Loucy (cell line): ENCODE measurements at regions not wholly inside any gene's neighbourhood (a gene's known extent, or its start where the extent isn't known, plus 50 kb on each side); places are given as distances from the start of the nearest gene placed in this dataset.

ENCODE experiments used
- CTCF ChIP-seq: fragments of 200-600 bp; sonication (generic); conservative IDR thresholded peaks from 2 replicates; pipeline ENCODE4 v1.5.1; 2014; ENCODE audit warnings: mild to moderate bottlenecking, antibody characterized with exemption, low read length
- EZH2phosphoT487 ChIP-seq: fragments of 200-600 bp; IDR thresholded peaks from 2 replicates; pipeline ENCODE4 v1.6.1; 2018; ENCODE audit warnings: antibody characterized with exemption, mild to moderate bottlenecking, moderate library complexity, borderline replicate concordance

DNA sequence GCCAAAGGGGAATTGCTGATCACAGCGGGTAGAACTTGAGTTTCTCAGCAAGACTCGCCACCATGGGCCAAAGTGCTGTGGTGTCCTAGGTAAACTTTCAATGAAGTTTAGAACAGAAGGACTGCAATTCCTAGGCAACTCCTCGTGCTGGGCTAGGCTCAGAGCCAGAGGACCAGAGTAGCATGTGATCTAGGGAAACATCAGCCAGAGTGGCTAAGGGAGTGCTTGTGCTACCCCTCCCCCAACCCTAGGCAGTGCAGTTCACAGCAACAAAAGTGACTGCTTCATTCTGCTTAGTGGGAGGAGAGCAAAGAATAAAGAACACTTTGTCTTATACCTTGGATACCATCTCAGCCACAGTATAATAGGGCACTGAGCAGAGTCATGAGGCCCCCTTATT is 1658.6 kb upstream of the MIR17HG start:
- TF ChIP-seq CTCF = no peak
- no peak for TF ChIP-seq EZH2phosphoT487
